NCI-H2171 treated with DMSO at 0.1 percent for 48 hours (cell line): ENCODE measurements at regions not wholly inside any gene's neighbourhood (a gene's known extent, or its start where the extent isn't known, plus 50 kb on each side); places are given as distances from the start of the nearest gene placed in this dataset.

Source experiments
- DNase-seq: peaks from one replicate; lab custom pipeline; 2025; lab: John Stamatoyannopoulos, UW

DNA sequence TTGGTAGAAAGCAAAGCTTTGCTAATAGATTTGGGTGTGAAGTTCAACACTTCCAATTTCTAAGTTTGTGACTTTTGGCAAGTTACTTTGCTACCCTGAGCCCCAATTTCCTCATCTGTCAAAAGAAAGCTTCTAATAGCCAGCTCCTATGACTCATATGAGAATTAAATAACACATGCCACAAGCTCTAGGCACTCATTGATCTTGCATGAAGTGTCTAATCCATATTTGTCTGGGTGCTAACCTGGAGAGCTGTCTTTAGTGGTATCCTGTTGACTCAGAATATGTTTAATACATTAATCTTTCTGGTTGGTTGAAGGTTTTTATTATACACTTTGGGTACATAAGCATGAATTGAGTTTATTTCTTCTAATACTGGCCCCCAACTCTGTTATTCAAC is 188.8 kb downstream of the POSTN start:
- no peak for DNase-seq

DNA sequence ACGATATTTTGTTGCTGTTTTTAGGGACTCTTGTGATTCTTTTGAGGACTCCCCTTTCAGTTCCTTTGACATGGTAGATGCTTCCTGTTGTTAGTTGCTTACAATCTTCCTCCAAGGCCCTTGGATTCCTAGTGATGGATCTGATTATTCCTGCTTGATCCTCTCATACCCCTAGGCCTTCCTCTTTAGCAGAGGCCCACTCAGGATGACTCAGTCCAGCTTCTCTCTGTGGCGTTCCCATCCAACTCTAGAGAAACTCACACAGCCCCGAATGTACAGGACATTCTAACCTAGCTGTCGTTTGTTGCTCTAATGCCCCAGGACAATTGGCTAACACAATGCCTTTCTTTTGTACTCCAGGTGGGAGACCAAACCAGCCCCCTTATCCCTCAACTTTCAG is 191.4 kb downstream of the POSTN start:
- DNase-seq = no peak

DNA sequence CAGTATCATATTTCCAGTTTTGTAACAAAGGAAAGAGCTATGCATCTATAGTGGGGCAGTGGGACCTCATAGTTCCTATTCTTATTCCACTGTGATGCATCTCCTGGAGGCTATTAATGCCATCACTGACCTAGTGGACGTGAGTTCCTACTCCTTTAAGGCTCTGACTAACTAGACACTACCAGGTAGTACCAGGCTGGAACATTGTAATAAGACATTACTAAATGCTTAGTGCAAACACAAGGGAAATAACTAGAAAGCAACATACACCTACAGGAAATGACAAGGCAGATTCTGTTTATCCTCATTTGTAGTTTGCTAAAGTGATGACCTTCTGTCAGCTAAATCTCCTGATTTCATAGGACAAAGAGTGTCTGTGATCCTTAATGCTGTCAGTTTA is 192.5 kb downstream of the POSTN start:
- no peak for DNase-seq

GRCh38 chr13:37403776-37404527 is 194.6 kb downstream of the POSTN start:
- DNase-seq = no peak

DNA sequence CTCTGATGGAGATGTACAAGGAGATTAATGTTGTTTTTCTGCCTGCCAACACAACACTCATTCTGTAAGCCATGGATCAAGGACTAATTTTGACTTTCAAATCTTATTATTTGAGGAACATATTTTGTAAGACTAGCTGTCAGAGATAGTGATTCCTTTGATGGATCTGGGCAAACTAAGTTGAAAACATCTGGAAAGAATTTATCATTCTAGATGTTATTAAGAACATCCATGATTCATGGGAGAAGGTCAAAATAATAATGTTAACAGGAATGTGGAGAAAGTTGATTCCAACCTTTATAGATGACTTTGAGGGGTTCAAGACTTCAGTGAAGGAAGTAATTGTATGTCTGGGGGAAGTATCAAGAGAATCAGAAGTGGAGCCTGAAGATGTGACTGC is 196.8 kb downstream of the POSTN start:
- DNase-seq = no peak

GRCh38 chr13:37397535-37397934 is 201.0 kb downstream of the POSTN start:
- DNase-seq = no peak

- DNase-seq = no peak
These were observed 203.0 kb downstream of the POSTN start for GRCh38 chr13:37395544-37395943.

GRCh38 chr13:37392389-37392788 is 206.2 kb downstream of the POSTN start:
- DNase-seq = no peak

DNA sequence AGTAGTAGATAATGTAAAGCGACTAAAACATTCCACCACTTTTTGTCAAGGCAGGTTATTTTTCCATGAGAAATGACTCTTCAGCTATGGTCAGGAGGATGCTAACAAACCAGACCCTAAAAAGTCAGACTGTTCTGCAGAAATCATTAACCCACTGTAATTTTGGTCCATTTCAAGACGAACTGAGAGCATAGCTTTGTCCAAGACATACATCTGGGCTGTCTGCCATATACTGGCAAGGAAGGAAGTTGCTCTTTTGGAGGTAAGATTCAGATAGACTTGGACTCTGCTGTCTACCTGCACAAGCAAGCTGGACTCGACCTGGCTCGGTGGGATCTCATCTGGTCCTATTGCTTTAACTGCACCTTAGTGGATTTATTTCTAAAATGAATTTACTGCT is 207.8 kb downstream of the POSTN start:
- no peak for DNase-seq

DNA sequence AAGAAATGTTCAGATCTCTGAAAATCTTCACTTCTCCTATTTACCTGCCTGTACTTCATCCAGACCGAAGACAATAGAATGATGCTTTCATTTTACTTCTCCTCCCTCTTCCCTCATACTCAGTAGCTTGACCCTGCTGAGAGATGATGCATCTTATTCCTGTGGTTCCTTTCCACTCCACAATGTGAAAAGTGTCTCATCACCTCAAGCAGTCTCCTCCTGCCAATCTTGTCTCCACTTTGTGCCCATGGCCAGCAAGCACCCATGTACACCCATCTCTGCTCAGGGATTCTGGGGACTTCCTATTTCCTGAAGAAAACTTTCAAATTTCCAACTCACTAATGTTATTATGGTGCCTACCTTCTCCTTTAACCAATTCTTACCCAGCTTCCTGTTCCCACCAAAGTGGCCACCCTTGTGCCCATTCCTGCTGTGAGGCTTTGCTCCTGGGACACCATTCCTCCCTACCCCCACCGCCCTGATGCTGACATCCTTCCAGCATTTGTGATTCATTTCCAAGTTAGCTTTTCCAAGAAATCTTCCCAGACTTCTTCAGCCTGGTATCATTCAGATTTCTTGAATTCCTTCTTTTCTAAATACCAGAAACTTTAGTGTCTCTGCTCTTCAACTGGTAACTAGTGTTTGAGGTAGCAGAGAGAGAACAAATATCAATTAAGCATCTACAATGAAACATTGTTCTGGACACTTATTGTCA is 212.5 kb downstream of the POSTN start:
- DNase-seq = no peak

DNA sequence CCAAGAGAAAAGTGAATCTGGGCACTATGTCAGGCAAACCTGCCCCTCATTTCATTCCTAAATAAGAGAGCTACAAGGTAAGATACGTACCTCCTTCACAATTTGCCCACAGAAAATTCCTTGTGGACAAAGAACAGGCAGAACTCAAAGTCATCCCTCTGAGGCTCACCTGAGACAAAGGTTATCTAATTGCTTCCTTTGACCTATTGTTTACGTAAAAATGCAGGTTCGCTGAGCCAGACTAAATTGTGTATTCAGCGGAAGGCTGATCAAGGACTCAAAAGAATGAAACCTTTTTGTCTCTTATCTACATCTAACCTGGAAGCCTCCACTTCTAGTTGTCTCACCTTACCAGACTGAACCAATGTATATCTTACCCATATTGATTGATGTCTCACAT is 213.3 kb downstream of the POSTN start:
- DNase-seq = no peak

GRCh38 chr13:37383856-37384370 is 214.7 kb downstream of the POSTN start:
- no peak for DNase-seq

DNA sequence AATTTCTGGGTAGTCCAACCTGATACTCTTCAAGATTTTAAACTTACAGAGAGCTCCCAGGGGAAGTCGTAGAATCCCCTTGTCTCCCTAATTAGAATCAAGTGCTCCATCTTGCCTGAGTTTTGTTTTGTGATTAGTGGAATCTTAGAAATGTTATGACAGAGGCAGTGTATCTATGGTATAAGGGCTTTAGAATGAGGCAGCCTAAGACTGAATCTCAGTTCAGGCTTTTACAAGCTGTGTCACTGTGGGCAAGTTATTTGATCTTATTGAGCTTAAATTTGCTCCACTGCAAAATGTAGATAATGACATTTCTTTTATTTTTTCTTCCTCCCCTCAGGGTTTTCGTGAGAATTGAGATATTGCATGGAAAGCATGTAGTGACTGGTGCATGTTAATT is 215.5 kb downstream of the POSTN start:
- no peak for DNase-seq

DNA sequence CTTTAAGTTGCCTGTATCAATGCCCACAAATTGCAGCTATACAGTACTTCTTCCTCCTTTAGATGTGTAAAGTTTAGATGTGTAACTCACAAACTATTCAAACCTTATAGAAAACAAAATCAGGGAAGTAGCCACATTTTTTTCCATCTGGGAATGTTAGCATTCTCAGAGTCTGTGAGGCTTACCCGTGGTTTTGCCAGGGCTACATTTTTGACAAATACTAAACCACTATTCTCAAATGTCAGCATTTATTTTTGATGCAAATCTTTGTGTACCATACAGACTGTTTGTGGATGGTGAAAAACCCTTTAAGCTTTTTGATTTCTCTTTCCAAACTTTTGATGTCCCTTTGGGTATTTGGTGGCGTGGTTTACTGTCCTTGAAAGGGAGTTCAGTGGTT is 216.4 kb downstream of the POSTN start:
- no peak for DNase-seq

- DNase-seq = no peak
These were observed 217.1 kb downstream of the POSTN start for GRCh38 chr13:37381502-37381901.

GRCh38 chr13:37379841-37380240 is 218.7 kb downstream of the POSTN start:
- DNase-seq = no peak

DNA sequence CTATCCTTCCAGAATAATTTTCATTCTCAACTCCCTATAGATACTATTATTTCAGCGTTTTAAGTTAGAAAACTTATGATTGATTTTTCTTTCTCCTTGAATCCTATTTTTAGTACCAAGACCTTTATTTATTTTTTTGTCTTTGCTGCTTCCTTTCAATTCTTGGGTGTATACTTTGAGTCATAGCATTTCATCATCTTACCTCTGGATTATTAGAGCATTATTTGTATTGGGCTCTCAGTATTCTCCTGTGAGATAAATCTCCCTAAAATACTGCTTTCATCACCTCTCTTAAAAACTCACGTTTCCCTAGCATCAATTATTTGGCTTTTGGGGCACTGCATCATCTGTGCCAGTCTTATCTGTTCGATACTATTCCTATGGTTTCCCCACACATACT is 222.8 kb downstream of the POSTN start:
- DNase-seq = no peak

GRCh38 chr13:37375071-37375470 is 223.5 kb downstream of the POSTN start:
- no peak for DNase-seq

- DNase-seq = no peak
These were observed 229.0 kb downstream of the POSTN start for GRCh38 chr13:37369616-37370015.

DNA sequence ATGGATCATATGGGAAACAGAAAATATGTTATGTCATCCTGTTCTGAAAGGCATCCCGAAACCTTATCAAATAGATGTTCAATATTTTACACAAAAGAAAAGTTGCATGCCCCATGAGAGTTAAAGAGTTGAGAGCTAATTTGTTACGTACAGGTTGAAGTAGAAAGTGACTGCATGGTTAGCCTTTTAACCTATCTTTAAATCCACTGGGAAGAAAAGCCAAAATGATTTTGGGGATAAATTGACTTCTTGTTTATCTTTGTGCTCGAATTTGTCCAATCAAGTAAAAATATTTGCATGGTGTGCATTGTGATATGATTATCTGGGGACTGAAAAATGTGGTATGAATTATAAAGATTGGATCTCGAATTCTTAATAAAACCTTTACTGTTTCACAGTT is 230.1 kb downstream of the POSTN start:
- DNase-seq = no peak

- DNase-seq = no peak
These were observed 232.4 kb downstream of the POSTN start for GRCh38 chr13:37366044-37366770.

- no peak for DNase-seq
These were observed 233.1 kb downstream of the POSTN start for GRCh38 chr13:37365496-37365895.

DNA sequence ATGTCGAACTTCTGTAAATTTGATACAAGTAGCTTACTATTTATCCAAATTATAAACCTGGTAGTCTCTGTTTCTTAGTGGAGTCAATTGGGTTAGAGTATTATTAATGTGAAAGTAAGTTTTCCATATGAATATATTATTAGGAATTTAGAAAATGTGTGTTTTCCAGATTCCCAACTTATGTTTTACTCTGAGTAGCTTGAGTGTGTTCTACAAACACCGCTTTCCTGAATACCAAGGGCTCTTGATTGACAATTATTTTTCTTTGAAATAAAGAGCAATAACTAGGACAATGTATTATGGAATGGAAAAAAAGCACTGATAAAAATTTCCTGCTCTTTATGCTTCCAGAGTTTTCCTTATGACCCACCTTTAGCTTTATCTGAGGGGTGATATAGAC is 233.6 kb downstream of the POSTN start:
- no peak for DNase-seq
